ENCODE measurements at regions not wholly inside any gene's neighbourhood (a gene's known extent, or its start where the extent isn't known, plus 50 kb on each side); places are given as distances from the start of the nearest gene placed in this dataset.
A peak's percentile ranks its signal among the peaks of the same experiment; 100 is the strongest.

DNA sequence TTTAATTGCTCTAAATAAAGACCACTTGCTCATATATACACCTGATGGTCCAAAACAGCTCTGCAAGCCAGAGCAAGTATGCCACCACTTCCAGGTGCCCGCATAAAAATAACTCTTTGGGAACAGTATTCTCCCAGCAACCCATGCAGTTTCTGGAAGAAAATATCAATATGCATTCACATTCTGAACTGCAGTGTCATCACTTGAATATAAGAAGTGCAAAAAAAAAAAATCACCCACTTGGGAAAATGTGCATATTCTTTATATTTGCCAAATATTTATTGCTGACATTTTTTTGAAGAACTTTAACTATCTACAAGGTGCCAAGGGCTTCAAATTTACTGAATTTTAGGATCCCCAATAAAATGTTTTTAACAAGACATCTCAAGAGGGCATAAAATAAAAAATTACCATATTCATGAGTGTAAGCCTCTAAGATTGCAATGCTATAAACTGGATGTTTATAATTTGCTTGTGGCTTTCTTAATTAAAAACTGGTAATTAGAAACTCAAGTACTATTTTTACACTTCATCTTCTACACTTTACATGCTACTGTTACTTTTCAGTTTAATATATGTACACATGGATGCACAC is 360.6 kb upstream of the HNRNPA3 start (continued):
- TF ChIP-seq, protein P1, sequence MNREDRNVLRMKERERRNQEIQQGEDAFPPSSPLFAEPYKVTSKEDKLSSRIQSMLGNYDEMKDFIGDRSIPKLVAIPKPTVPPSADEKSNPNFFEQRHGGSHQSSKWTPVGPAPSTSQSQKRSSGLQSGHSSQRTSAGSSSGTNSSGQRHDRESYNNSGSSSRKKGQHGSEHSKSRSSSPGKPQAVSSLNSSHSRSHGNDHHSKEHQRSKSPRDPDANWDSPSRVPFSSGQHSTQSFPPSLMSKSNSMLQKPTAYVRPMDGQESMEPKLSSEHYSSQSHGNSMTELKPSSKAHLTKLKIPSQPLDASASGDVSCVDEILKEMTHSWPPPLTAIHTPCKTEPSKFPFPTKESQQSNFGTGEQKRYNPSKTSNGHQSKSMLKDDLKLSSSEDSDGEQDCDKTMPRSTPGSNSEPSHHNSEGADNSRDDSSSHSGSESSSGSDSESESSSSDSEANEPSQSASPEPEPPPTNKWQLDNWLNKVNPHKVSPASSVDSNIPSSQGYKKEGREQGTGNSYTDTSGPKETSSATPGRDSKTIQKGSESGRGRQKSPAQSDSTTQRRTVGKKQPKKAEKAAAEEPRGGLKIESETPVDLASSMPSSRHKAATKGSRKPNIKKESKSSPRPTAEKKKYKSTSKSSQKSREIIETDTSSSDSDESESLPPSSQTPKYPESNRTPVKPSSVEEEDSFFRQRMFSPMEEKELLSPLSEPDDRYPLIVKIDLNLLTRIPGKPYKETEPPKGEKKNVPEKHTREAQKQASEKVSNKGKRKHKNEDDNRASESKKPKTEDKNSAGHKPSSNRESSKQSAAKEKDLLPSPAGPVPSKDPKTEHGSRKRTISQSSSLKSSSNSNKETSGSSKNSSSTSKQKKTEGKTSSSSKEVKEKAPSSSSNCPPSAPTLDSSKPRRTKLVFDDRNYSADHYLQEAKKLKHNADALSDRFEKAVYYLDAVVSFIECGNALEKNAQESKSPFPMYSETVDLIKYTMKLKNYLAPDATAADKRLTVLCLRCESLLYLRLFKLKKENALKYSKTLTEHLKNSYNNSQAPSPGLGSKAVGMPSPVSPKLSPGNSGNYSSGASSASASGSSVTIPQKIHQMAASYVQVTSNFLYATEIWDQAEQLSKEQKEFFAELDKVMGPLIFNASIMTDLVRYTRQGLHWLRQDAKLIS (CRISPR knock-in tag; IDR thresholded peaks at IDR 0.05; ENCODE audit: borderline replicate concordance): no peak
- no peak for TF ChIP-seq NFE2L1 (CRISPR knock-in tag; IDR thresholded peaks at IDR 0.05)
- no peak for TF ChIP-seq NFATC4 (CRISPR knock-in tag; IDR thresholded peaks at IDR 0.05)
- TF ChIP-seq IRF2 (CRISPR knock-in tag; IDR thresholded peaks at IDR 0.05; ENCODE audit: borderline replicate concordance, low read depth): no peak
- no peak for TF ChIP-seq ZBTB21 (CRISPR knock-in tag; IDR thresholded peaks at IDR 0.05; ENCODE audit: borderline replicate concordance)

DNA sequence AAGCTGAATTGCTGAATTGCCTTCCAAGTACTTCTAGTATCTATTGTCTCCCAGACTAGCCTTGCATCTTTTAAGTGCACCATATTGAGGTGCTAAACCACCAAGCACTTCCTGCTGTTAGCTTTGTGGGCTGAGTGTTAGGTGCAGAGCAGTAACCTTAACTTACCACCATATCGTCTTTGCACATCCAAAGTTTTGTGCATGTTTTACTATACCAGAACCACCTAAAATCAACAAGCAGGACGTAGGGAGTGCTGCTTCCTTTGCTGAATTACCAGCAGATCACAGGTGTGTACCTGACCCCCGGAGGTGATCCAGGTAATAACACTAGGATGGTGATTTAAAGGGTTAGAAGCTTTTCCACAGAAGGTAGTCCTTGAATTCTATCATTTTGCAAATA is 359.9 kb upstream of the HNRNPA3 start:
- peak; percentile 13 for DNase-seq (ENCODE audit: low spot score)
- ChIA-PET CTCF (interaction anchor here (0.7 to 1.4 kb wide), 2 partner anchors 28 to 71 kb away, joined by 3 read pairs; no protein-coding TSS in a partner anchor), POLR2A (interaction anchor here (0.5 kb wide), 1 partner anchor 164 kb away, joined by 3 read pairs; no protein-coding TSS in a partner anchor)
- no peak for TF ChIP-seq NFYB (CRISPR knock-in tag; conservative IDR thresholded peaks at IDR 0.05; ENCODE audit: low read depth)
- no peak for TF ChIP-seq NFATC4 (CRISPR knock-in tag; IDR thresholded peaks at IDR 0.05)
- no peak for TF ChIP-seq RORB (CRISPR knock-in tag; IDR thresholded peaks at IDR 0.05)
- TF ChIP-seq, protein P2, sequence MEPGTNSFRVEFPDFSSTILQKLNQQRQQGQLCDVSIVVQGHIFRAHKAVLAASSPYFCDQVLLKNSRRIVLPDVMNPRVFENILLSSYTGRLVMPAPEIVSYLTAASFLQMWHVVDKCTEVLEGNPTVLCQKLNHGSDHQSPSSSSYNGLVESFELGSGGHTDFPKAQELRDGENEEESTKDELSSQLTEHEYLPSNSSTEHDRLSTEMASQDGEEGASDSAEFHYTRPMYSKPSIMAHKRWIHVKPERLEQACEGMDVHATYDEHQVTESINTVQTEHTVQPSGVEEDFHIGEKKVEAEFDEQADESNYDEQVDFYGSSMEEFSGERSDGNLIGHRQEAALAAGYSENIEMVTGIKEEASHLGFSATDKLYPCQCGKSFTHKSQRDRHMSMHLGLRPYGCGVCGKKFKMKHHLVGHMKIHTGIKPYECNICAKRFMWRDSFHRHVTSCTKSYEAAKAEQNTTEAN (CRISPR knock-in tag; IDR thresholded peaks at IDR 0.05): no peak
- no peak for TF ChIP-seq TP53 (CRISPR knock-in tag; IDR thresholded peaks at IDR 0.05)
- no peak for TF ChIP-seq ELF4 (CRISPR knock-in tag; IDR thresholded peaks at IDR 0.05; ENCODE audit: low read depth)
- TF ChIP-seq PREB (CRISPR knock-in tag; IDR thresholded peaks at IDR 0.05; ENCODE audit: borderline replicate concordance): no peak
- TF ChIP-seq ZNF671 (CRISPR knock-in tag; IDR thresholded peaks at IDR 0.05): no peak
- TF ChIP-seq TEAD4 (CRISPR knock-in tag; IDR thresholded peaks at IDR 0.05): no peak
- no peak for TF ChIP-seq FOXJ3 (CRISPR knock-in tag; IDR thresholded peaks at IDR 0.05; ENCODE audit: borderline replicate concordance)
- TF ChIP-seq NR2C2 (CRISPR knock-in tag; IDR thresholded peaks at IDR 0.05): no peak
- TF ChIP-seq GRHL2 (CRISPR knock-in tag; IDR thresholded peaks at IDR 0.05; ENCODE audit: insufficient replicate concordance, severe bottlenecking): no peak
- no peak for TF ChIP-seq NFE2L1 (CRISPR knock-in tag; IDR thresholded peaks at IDR 0.05)
- no peak for TF ChIP-seq TEAD1 (CRISPR knock-in tag; IDR thresholded peaks at IDR 0.05)
- TF ChIP-seq, protein P3, sequence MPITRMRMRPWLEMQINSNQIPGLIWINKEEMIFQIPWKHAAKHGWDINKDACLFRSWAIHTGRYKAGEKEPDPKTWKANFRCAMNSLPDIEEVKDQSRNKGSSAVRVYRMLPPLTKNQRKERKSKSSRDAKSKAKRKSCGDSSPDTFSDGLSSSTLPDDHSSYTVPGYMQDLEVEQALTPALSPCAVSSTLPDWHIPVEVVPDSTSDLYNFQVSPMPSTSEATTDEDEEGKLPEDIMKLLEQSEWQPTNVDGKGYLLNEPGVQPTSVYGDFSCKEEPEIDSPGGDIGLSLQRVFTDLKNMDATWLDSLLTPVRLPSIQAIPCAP (CRISPR knock-in tag; IDR thresholded peaks at IDR 0.05): no peak
- TF ChIP-seq E2F1 (CRISPR knock-in tag; IDR thresholded peaks at IDR 0.05): no peak
- Mint-ChIP-seq H3K27me3 (ENCODE audit: low read depth) (peaks cover 3% of the 10 kb centered on the region; the same call in 1 of the 2 replicates), H3K4me3 (peak overlapping the region; percentile 28), H3K27ac (peak overlapping the region; percentile 52; the same call in 1 of the 2 replicates), H3K9me3 (no peaks in the 10 kb centered on the region), H3K36me3 (no peaks in the 10 kb centered on the region), H3K4me1 (peaks cover 49% of the 10 kb centered on the region)
- peak; percentile 87 for ATAC-seq

All from WTC11 (cell line).